ACC112 (cell line): ENCODE measurements at regions not wholly inside any gene's neighbourhood (a gene's known extent, or its start where the extent isn't known, plus 50 kb on each side); places are given as distances from the start of the nearest gene placed in this dataset.

ENCODE experiments used
- H2AFZ ChIP-seq: fragments of 200-600 bp; sonication (generic); one replicate; pipeline ENCODE4 v1.6.0; 2017; ENCODE audit warnings: antibody characterized with exemption, low read length; ENCODE audit not compliant: unreplicated experiment
- H3K27ac ChIP-seq: fragments of 200-600 bp; sonication (generic); 2 replicates; pipeline ENCODE4 v1.5.1; 2014; ENCODE audit warnings: low read depth, mild to moderate bottlenecking, antibody characterized with exemption, low read length, moderate library complexity
- H3K27me3 ChIP-seq: fragments of 200-600 bp; sonication (generic); 2 replicates; pipeline ENCODE4 v1.6.1; 2014; ENCODE audit warnings: mild to moderate bottlenecking, antibody characterized with exemption, low read length, moderate library complexity, mixed read lengths; ENCODE audit not compliant: insufficient read depth
- H3K36me3 ChIP-seq: fragments of 200-600 bp; sonication (generic); 2 replicates; pipeline ENCODE4 v1.6.1; 2016; ENCODE audit warnings: mild to moderate bottlenecking, antibody characterized with exemption, low read length, moderate library complexity, mixed read lengths; ENCODE audit not compliant: insufficient read depth
- H3K4me1 ChIP-seq: fragments of 200-600 bp; sonication (generic); one replicate; pipeline ENCODE4 v1.6.1; 2016; ENCODE audit warnings: low read length, mixed read lengths; ENCODE audit not compliant: insufficient read depth, unreplicated experiment, control insufficient read depth
- H3K4me3 ChIP-seq: fragments of 200-600 bp; sonication (generic); 2 replicates; pipeline ENCODE4 v1.5.1; 2014; ENCODE audit warnings: mild to moderate bottlenecking, low read depth, low read length
- H3K79me2 ChIP-seq: fragments of 200-600 bp; sonication (generic); one replicate; pipeline ENCODE4 v1.6.0; 2016; ENCODE audit warnings: low read length; ENCODE audit not compliant: control insufficient read depth, unreplicated experiment, insufficient read depth

- no peak overlapping the region for H2AFZ ChIP-seq
- H3K79me2 ChIP-seq, result no peaks in the 10 kb centered on the region
- H3K27me3 ChIP-seq, result peaks cover 5% of the 10 kb centered on the region; the same call in 1 of the 2 replicates
- no peaks in the 10 kb centered on the region for H3K36me3 ChIP-seq
- no peak overlapping the region for H3K4me3 ChIP-seq
- no peaks in the 10 kb centered on the region for H3K4me1 ChIP-seq
- no peak overlapping the region for H3K27ac ChIP-seq
Measured at GRCh38 chr15:25624504-25625177, 185.8 kb upstream of the UBE3A start.

- H2AFZ ChIP-seq, result no peak overlapping the region
- no peaks in the 10 kb centered on the region for H3K36me3 ChIP-seq
- no peaks in the 10 kb centered on the region for H3K4me1 ChIP-seq
- no peak overlapping the region for H3K4me3 ChIP-seq
- H3K27me3 ChIP-seq, result peaks cover 5% of the 10 kb centered on the region; the same call in 1 of the 2 replicates
- H3K27ac ChIP-seq, result no peak overlapping the region
- no peaks in the 10 kb centered on the region for H3K79me2 ChIP-seq
Measured at GRCh38 chr15:25623708-25624107, 184.9 kb upstream of the UBE3A start.

DNA sequence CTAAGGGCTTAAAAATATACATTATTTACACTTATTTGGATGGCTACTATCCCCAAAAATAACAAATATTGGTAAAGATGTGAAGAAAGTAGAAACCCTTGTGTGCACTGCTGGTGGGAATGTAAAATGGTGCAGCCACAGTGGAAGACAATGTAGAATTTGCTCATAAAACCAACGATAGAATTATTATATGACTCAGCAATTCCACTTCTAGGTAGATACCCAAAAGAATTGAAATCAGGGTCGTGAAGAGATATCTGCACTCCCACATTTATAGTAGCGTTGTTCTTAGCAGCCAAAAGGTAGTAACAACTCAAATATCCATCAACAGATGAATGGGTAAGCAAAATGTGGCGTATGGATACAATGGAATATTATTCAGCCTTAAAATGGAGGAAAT, 181.6 kb upstream of the UBE3A start:
- H3K4me1 ChIP-seq, result no peaks in the 10 kb centered on the region
- no peak overlapping the region for H3K27ac ChIP-seq
- no peaks in the 10 kb centered on the region for H3K36me3 ChIP-seq
- H3K4me3 ChIP-seq, result no peak overlapping the region
- no peak overlapping the region for H2AFZ ChIP-seq
- peaks cover 5% of the 10 kb centered on the region; the same call in 1 of the 2 replicates for H3K27me3 ChIP-seq
- H3K79me2 ChIP-seq, result no peaks in the 10 kb centered on the region

DNA sequence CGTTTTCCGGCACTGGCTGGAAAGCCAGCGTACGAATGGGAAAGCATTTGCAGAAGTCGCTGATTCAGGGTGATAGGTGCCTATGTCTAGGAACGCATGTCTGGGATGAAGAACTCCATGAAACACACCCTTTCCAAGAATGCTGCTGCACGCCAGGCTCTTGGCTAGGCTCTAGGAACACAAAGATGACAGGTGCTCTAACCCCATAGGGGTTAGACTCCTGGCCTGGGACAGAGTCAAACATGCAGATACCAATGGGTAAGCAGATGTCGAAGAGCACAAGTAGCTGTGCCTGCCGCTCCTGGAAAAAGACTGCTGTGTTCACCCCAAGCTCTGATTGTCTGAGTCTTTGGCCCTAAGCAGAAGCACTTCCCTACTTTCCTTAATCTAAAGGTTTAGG, 180.9 kb upstream of the UBE3A start:
- H3K79me2 ChIP-seq, result no peaks in the 10 kb centered on the region
- H3K36me3 ChIP-seq, result no peaks in the 10 kb centered on the region
- no peak overlapping the region for H3K27ac ChIP-seq
- H3K27me3 ChIP-seq, result peaks cover 5% of the 10 kb centered on the region; the same call in 1 of the 2 replicates
- no peak overlapping the region for H2AFZ ChIP-seq
- H3K4me3 ChIP-seq, result no peak overlapping the region
- H3K4me1 ChIP-seq, result no peaks in the 10 kb centered on the region

GRCh38 chr15:25619076-25619475, 180.3 kb upstream of the UBE3A start:
- Histone ChIP-seq H3K79me2 (no peaks in the 10 kb centered on the region), H3K4me3 (no peak overlapping the region), H2AFZ (no peak overlapping the region), H3K36me3 (no peaks in the 10 kb centered on the region), H3K27me3 (peaks cover 1% of the 10 kb centered on the region; the same call in 1 of the 2 replicates), H3K4me1 (no peaks in the 10 kb centered on the region), H3K27ac (no peak overlapping the region)

- no peak overlapping the region for H3K4me3 ChIP-seq
- no peak overlapping the region for H3K27ac ChIP-seq
- no peaks in the 10 kb centered on the region for H3K4me1 ChIP-seq
- no peak overlapping the region for H2AFZ ChIP-seq
- H3K27me3 ChIP-seq, result no peaks in the 10 kb centered on the region
- H3K79me2 ChIP-seq, result no peaks in the 10 kb centered on the region
- H3K36me3 ChIP-seq, result no peaks in the 10 kb centered on the region
Measured at GRCh38 chr15:25618161-25618560, 179.3 kb upstream of the UBE3A start.

- H3K27ac ChIP-seq, result no peak overlapping the region
- H3K4me1 ChIP-seq, result no peaks in the 10 kb centered on the region
- no peaks in the 10 kb centered on the region for H3K27me3 ChIP-seq
- no peaks in the 10 kb centered on the region for H3K36me3 ChIP-seq
- no peak overlapping the region for H2AFZ ChIP-seq
- no peak overlapping the region for H3K4me3 ChIP-seq
- no peaks in the 10 kb centered on the region for H3K79me2 ChIP-seq
Measured at GRCh38 chr15:25616471-25616870, 177.6 kb upstream of the UBE3A start.

GRCh38 chr15:25613134-25613533, 174.3 kb upstream of the UBE3A start:
- Histone ChIP-seq H3K79me2 (no peaks in the 10 kb centered on the region), H3K36me3 (no peaks in the 10 kb centered on the region), H3K27ac (no peak overlapping the region), H3K4me3 (no peak overlapping the region), H2AFZ (no peak overlapping the region), H3K27me3 (no peaks in the 10 kb centered on the region), H3K4me1 (no peaks in the 10 kb centered on the region)

GRCh38 chr15:25611603-25612002, 172.8 kb upstream of the UBE3A start:
- Histone ChIP-seq H3K4me3 (no peak overlapping the region), H2AFZ (no peak overlapping the region), H3K27me3 (no peaks in the 10 kb centered on the region), H3K79me2 (no peaks in the 10 kb centered on the region), H3K4me1 (no peaks in the 10 kb centered on the region), H3K27ac (no peak overlapping the region), H3K36me3 (no peaks in the 10 kb centered on the region)

DNA sequence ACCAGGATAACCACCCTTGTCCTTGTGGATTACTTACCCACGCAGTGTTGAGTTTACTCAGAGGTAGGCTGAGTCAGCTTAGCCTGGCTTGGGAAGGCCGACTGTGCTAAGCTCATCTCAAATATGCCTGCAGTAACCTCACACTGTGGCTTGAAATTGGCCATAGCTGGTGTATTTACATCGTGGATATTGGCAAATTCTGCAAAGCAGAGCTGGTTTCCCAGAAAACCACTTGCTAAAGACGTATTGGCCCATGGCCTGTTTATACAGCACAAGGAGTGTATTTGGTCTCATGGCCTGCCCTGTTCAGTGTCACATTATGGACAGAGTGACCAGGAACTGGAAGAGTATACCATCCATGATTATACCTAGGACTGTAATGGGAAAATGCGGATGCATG, 170.5 kb upstream of the UBE3A start:
- no peaks in the 10 kb centered on the region for H3K36me3 ChIP-seq
- no peaks in the 10 kb centered on the region for H3K27me3 ChIP-seq
- no peaks in the 10 kb centered on the region for H3K79me2 ChIP-seq
- no peak overlapping the region for H3K27ac ChIP-seq
- H2AFZ ChIP-seq, result no peak overlapping the region
- H3K4me3 ChIP-seq, result no peak overlapping the region
- H3K4me1 ChIP-seq, result no peaks in the 10 kb centered on the region

GRCh38 chr15:25608926-25609325, 170.1 kb upstream of the UBE3A start:
- H3K27ac ChIP-seq, result no peak overlapping the region
- no peaks in the 10 kb centered on the region for H3K36me3 ChIP-seq
- H3K4me3 ChIP-seq, result no peak overlapping the region
- H3K27me3 ChIP-seq, result no peaks in the 10 kb centered on the region
- H3K4me1 ChIP-seq, result no peaks in the 10 kb centered on the region
- H2AFZ ChIP-seq, result no peak overlapping the region
- H3K79me2 ChIP-seq, result no peaks in the 10 kb centered on the region
